ENCODE measurements at regions not wholly inside any gene's neighbourhood (a gene's known extent, or its start where the extent isn't known, plus 50 kb on each side); places are given as distances from the start of the nearest gene placed in this dataset.
"Not testable (repeated sequence)": the region's sequence is repeated elsewhere in the genome, so short reads cannot be mapped to it uniquely, and the experiment has no call there.

GRCh38 chr2:186181625-186182024 is 304.4 kb upstream of the ZC3H15 start:
- TF ChIP-seq CTCF (IDR thresholded peaks at IDR 0.05): no peak
- no peak for ATAC-seq
- no peaks in the 10 kb centered on the region for H3K27me3 ChIP-seq (ENCODE audit: insufficient read depth in 3 of 3, low read length in 2 of 3)

GRCh38 chr2:186182366-186182765 is 303.7 kb upstream of the ZC3H15 start:
- H3K27me3 ChIP-seq (ENCODE audit: insufficient read depth in 3 of 3, low read length in 2 of 3); ATAC-seq; H3K4me3 ChIP-seq; H3K4me1 ChIP-seq; DNase-seq; intact Hi-C loops (cut with DNase I); H3K9me3 ChIP-seq; H3K27ac ChIP-seq; H3K36me3 ChIP-seq (ENCODE audit: insufficient read depth in 1 of 2, low read depth in 1 of 2): not testable (repeated sequence)
- 76 to 83% (median 81%) methylated on average over 10 of the region's 10 CpGs for WGBS, 3 donors

More at GRCh38 chr2:186181625-186182024, 304.4 kb upstream of the ZC3H15 start:
- no peak overlapping the region for H3K4me3 ChIP-seq
- WGBS, 3 donors: 83 to 84% (median 84%) methylated on average over 1 of the region's 1 CpG
- H3K36me3 ChIP-seq (ENCODE audit: insufficient read depth in 1 of 2, low read depth in 1 of 2): no peaks in the 10 kb centered on the region
- DNase-seq: no peak
- H3K27ac ChIP-seq: no peak overlapping the region
- no peaks in the 10 kb centered on the region for H3K4me1 ChIP-seq
- no peaks in the 10 kb centered on the region for H3K9me3 ChIP-seq
- intact Hi-C loops (cut with DNase I): no loop called here

- no peaks in the 10 kb centered on the region for H3K9me3 ChIP-seq
- no peak overlapping the region for H3K27ac ChIP-seq
- H3K27me3 ChIP-seq (ENCODE audit: insufficient read depth in 3 of 3, low read length in 2 of 3): no peaks in the 10 kb centered on the region
- H3K4me1 ChIP-seq: no peaks in the 10 kb centered on the region
- intact Hi-C loops (cut with DNase I): no loop called here
- DNase-seq: no peak
- no peak for TF ChIP-seq CTCF (IDR thresholded peaks at IDR 0.05)
- 64 to 79% (median 69%) methylated on average over 3 of the region's 3 CpGs for WGBS, 3 donors
- no peak overlapping the region for H3K4me3 ChIP-seq
- ATAC-seq: no peak
- H3K36me3 ChIP-seq (ENCODE audit: insufficient read depth in 1 of 2, low read depth in 1 of 2): no peaks in the 10 kb centered on the region
Observed at GRCh38 chr2:186183406-186183805, 302.7 kb upstream of the ZC3H15 start.

- Histone ChIP-seq H3K4me3 (no peak overlapping the region), H3K27ac (no peak overlapping the region), H3K27me3 (ENCODE audit: insufficient read depth in 3 of 3, low read length in 2 of 3) (no peaks in the 10 kb centered on the region), H3K4me1 (no peaks in the 10 kb centered on the region), H3K9me3 (no peaks in the 10 kb centered on the region), H3K36me3 (ENCODE audit: insufficient read depth in 1 of 2, low read depth in 1 of 2) (no peaks in the 10 kb centered on the region)
- no peak for TF ChIP-seq CTCF (IDR thresholded peaks at IDR 0.05)
- ATAC-seq (no peak), DNase-seq (no peak)
- intact Hi-C loops (cut with DNase I): no loop called here
Observed at GRCh38 chr2:186187854-186188253, 298.2 kb upstream of the ZC3H15 start.

- no peak for TF ChIP-seq CTCF (IDR thresholded peaks at IDR 0.05)
- ATAC-seq: no peak
- DNase-seq: no peak
- Histone ChIP-seq H3K4me1 (no peaks in the 10 kb centered on the region), H3K27me3 (ENCODE audit: insufficient read depth in 3 of 3, low read length in 2 of 3) (no peaks in the 10 kb centered on the region), H3K9me3 (no peaks in the 10 kb centered on the region), H3K36me3 (ENCODE audit: insufficient read depth in 1 of 2, low read depth in 1 of 2) (no peaks in the 10 kb centered on the region), H3K27ac (no peak overlapping the region), H3K4me3 (no peak overlapping the region)
- intact Hi-C loops (cut with DNase I): no loop called here
Observed at GRCh38 chr2:186189816-186190215, 296.2 kb upstream of the ZC3H15 start.
